KMS-11 (cell line): ENCODE measurements at regions not wholly inside any gene's neighbourhood (a gene's known extent, or its start where the extent isn't known, plus 50 kb on each side); places are given as distances from the start of the nearest gene placed in this dataset.

Source experiments
- H2AFZ ChIP-seq: fragments of 200-600 bp; sonication (generic); 2 replicates; pipeline ENCODE4 v1.6.1; 2016; ENCODE audit warnings: antibody characterized with exemption, mixed run types, low read depth
- H3K27ac ChIP-seq: fragments of 200-600 bp; sonication (generic); 2 replicates; pipeline ENCODE4 v1.6.1; 2016; ENCODE audit warnings: mild to moderate bottlenecking, mixed run types
- H3K27me3 ChIP-seq: fragments of 200-600 bp; sonication (generic); 2 replicates; pipeline ENCODE4 v1.6.1; 2017; ENCODE audit warnings: mild to moderate bottlenecking, low read depth, mixed run types, moderate library complexity; ENCODE audit not compliant: insufficient read depth
- H3K36me3 ChIP-seq: fragments of 200-600 bp; sonication (generic); 2 replicates; pipeline ENCODE4 v1.6.1; 2017; ENCODE audit warnings: mild to moderate bottlenecking, mixed run types; ENCODE audit not compliant: insufficient read depth
- H3K4me1 ChIP-seq: fragments of 200-600 bp; sonication (generic); 2 replicates; pipeline ENCODE4 v1.6.1; 2016; ENCODE audit warnings: mild to moderate bottlenecking, low read depth, mixed run types; ENCODE audit not compliant: poor library complexity, severe bottlenecking
- H3K4me2 ChIP-seq: fragments of 200-600 bp; sonication (generic); 2 replicates; pipeline ENCODE4 v1.7.0; 2016; ENCODE audit warnings: mild to moderate bottlenecking, mixed run types
- H3K4me3 ChIP-seq: fragments of 200-600 bp; sonication (generic); IDR thresholded peaks from 2 replicates; pipeline ENCODE4 v1.6.1; 2017; ENCODE audit warnings: low read depth, low read length, mixed read lengths; ENCODE audit not compliant: insufficient read depth
- H3K79me2 ChIP-seq: fragments of 200-600 bp; sonication (generic); 2 replicates; pipeline ENCODE4 v1.6.1; 2016; ENCODE audit warnings: low read depth, mixed run types; ENCODE audit not compliant: insufficient read depth
- H3K9ac ChIP-seq: fragments of 200-600 bp; sonication (generic); 2 replicates; pipeline ENCODE4 v1.6.1; 2016; ENCODE audit warnings: mild to moderate bottlenecking, mixed run types
- H4K20me1 ChIP-seq: fragments of 200-600 bp; sonication (generic); 2 replicates; pipeline ENCODE4 v1.6.1; 2016; ENCODE audit warnings: mild to moderate bottlenecking, mixed run types; ENCODE audit not compliant: insufficient read depth
- TF ChIP-seq, protein P1 (sequence below): fragments of 200-600 bp; sonication (generic); conservative IDR thresholded peaks from 2 replicates; pipeline ENCODE4 v1.6.1; 2017; ENCODE audit warnings: low read depth, mild to moderate bottlenecking, antibody characterized with exemption, low read length, moderate library complexity, mixed read lengths

DNA sequence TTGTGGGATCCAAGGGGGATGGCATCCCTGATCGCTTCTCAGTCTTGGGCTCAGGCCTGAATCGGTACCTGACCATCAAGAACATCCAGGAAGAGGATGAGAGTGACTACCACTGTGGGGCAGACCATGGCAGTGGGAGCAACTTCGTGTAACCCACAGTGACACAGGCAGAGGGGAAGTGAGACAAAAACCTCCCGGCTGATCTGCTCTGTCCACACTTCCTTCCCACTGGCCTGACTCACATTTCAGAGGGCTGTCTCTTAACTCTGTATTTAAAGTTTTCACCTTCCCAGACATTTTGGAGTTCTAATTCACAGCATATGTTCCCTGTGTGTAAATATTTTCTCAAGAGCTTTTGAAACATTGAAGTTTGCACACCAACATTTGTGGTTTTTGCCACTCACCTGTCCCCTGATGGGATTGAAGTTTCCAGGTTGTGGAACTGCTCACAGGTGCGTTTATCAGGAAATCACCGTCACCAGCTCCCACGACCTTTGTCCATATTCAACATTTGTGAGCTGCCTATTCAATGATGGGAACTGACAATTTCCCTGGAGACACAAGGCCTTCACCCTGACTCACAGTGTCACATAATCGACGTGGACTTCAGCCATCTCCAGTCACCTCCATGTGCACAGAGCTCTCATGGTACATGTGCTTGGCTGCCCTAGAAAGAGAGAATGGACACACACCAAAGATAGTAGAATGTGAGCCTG lies 99.2 kb downstream of the VPREB1 start:
- H3K36me3 ChIP-seq, result no peaks in the 10 kb centered on the region
- H3K9ac ChIP-seq, result no peak overlapping the region
- H2AFZ ChIP-seq, result no peak overlapping the region
- H3K79me2 ChIP-seq, result no peaks in the 10 kb centered on the region
- H3K27me3 ChIP-seq, result no peaks in the 10 kb centered on the region
- H3K27ac ChIP-seq, result no peak overlapping the region
- no peak overlapping the region for H3K4me3 ChIP-seq
- no peaks in the 10 kb centered on the region for H3K4me1 ChIP-seq
- no peak overlapping the region for H3K4me2 ChIP-seq
- TF ChIP-seq, protein P1, sequence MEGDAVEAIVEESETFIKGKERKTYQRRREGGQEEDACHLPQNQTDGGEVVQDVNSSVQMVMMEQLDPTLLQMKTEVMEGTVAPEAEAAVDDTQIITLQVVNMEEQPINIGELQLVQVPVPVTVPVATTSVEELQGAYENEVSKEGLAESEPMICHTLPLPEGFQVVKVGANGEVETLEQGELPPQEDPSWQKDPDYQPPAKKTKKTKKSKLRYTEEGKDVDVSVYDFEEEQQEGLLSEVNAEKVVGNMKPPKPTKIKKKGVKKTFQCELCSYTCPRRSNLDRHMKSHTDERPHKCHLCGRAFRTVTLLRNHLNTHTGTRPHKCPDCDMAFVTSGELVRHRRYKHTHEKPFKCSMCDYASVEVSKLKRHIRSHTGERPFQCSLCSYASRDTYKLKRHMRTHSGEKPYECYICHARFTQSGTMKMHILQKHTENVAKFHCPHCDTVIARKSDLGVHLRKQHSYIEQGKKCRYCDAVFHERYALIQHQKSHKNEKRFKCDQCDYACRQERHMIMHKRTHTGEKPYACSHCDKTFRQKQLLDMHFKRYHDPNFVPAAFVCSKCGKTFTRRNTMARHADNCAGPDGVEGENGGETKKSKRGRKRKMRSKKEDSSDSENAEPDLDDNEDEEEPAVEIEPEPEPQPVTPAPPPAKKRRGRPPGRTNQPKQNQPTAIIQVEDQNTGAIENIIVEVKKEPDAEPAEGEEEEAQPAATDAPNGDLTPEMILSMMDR, result no peak
- no peaks in the 10 kb centered on the region for H4K20me1 ChIP-seq

DNA sequence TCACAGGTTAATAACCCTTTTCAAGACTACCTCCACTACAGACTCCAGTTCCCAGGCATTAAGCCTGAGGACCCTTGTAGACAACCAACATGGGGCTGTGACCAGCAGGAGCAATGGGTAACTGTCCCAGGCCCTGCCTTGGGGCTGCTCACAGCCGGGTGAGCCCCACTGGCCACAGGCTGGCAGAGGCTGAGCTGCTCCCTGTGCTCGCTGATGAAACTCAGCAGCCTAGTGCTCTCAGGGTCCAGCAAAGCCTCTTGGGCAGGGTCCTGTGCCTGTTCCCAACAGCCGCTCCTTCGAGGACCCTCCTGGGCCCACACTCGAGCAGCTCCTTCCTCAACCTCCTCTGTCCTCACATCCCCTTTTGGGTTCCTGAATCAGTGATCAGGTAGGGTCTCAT lies 99.8 kb downstream of the VPREB1 start:
- Histone ChIP-seq H3K4me2 (no peak overlapping the region), H3K4me1 (no peaks in the 10 kb centered on the region), H2AFZ (no peak overlapping the region), H3K4me3 (no peak overlapping the region), H3K27ac (no peak overlapping the region), H3K36me3 (no peaks in the 10 kb centered on the region), H3K9ac (no peak overlapping the region), H4K20me1 (no peaks in the 10 kb centered on the region), H3K79me2 (no peaks in the 10 kb centered on the region), H3K27me3 (no peaks in the 10 kb centered on the region)
- TF ChIP-seq, protein P1, result no peak

DNA sequence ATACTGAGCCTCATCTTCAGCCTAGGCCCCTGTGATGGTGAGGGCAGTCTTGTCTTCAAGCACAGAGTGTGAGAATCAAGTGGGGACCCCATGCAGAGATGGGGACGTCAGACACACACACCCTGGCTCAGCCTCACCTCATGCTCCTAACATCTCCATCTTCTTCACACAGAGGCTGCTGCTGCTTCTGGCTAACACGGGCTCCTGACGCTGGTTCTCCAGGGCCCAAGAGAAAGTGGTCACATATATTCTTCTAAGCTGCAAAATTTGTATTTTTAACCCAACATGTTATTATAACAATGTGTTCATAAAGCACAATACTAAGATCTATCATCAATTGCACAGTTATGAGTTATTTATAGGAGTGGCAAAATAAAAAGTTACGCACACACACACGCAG lies 101.2 kb downstream of the VPREB1 start:
- H3K9ac ChIP-seq, result no peak overlapping the region
- no peak overlapping the region for H3K27ac ChIP-seq
- TF ChIP-seq, protein P1, result no peak
- H3K36me3 ChIP-seq, result no peaks in the 10 kb centered on the region
- H3K4me3 ChIP-seq, result no peak overlapping the region
- no peaks in the 10 kb centered on the region for H3K4me1 ChIP-seq
- no peak overlapping the region for H2AFZ ChIP-seq
- H3K4me2 ChIP-seq, result no peak overlapping the region
- no peaks in the 10 kb centered on the region for H4K20me1 ChIP-seq
- no peaks in the 10 kb centered on the region for H3K27me3 ChIP-seq
- H3K79me2 ChIP-seq, result no peaks in the 10 kb centered on the region

DNA sequence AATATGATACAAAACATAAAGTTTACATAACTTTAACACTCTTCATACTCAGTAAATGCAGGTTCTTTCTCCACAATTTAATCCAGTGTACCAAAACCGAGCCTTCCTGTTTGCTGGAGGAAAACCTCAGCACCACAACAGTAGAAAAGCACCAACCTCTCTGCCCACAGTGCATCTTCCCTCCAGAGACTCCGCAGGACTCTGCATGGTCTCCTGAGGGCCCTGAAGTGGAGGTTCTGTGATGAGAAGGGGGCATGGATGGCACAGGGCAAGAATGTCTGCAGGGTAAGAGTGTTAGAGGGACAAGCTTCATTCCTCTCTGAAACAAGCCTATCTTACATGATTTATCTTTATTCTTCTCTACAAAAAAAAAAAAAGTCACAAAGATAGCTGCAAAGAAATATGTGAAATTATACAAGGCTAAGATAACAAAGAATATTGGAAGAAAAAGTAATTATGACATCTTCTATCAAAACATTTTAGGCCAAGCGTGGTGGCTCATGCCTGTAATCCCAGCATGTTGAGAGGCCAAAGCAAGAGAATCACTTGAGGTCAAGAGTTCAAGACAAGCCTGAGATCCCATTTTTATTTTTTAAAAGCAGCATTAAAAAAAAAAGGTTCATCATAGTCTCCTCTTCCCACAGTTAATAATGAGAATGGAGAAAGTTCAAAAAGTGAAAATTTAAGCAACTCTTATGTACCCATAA lies 102.0 kb downstream of the VPREB1 start:
- Histone ChIP-seq H3K27me3 (no peaks in the 10 kb centered on the region), H3K36me3 (no peaks in the 10 kb centered on the region), H3K79me2 (no peaks in the 10 kb centered on the region), H4K20me1 (no peaks in the 10 kb centered on the region), H3K4me1 (no peaks in the 10 kb centered on the region), H3K4me3 (no peak overlapping the region), H3K4me2 (no peak overlapping the region), H2AFZ (no peak overlapping the region), H3K27ac (no peak overlapping the region), H3K9ac (no peak overlapping the region)
- TF ChIP-seq, protein P1, result no peak
